Thyroid gland (tissue), 4 donors: ENCODE measurements at regions not wholly inside any gene's neighbourhood (a gene's known extent, or its start where the extent isn't known, plus 50 kb on each side); places are given as distances from the start of the nearest gene placed in this dataset.

Experiments
- DNase-seq, 2 donors: peaks; one replicate each; pipeline ENCODE4 v3.0.0-alpha.2; 2019
- H3K27ac ChIP-seq, 3 donors: fragments of 200-600 bp; sonication (generic); 1 replicate in 2 of 3; 2 replicates in 1 of 3; pipeline ENCODE4 v1.5.1; 2016 to 2019; ENCODE audit warnings: mild to moderate bottlenecking in 1 of 3, moderate library complexity in 1 of 3
- H3K27me3 ChIP-seq: fragments of 200-600 bp; sonication (generic); one replicate; pipeline ENCODE4 v1.5.1; 2019
- H3K36me3 ChIP-seq, 2 donors: fragments of 200-600 bp; sonication (generic); one replicate each; pipeline ENCODE4 v1.5.1; 2016 to 2019
- H3K4me1 ChIP-seq, 2 donors: fragments of 200-600 bp; sonication (generic); one replicate each; pipeline ENCODE4 v1.5.1; 2017 to 2019
- H3K4me3 ChIP-seq, 3 donors: fragments of 200-600 bp; sonication (generic); replicated peaks in 1 of 3; 1 replicate in 2 of 3; 2 replicates in 1 of 3; pipeline ENCODE4 v1.5.1; 2016; ENCODE audit warnings: mild to moderate bottlenecking in 1 of 3
- H3K9me3 ChIP-seq: fragments of 200-600 bp; sonication (generic); one replicate; pipeline ENCODE4 v1.5.1; 2017
- CTCF ChIP-seq, 6 experiments: fragments of 200-600 bp in 3 of 6; fragments of 450-650 bp in 3 of 6; sonication (generic) in 3 of 6; IDR thresholded peaks; one replicate each; pipeline ENCODE4 v1.5.1; 2016 to 2019; ENCODE audit warnings: antibody characterized with exemption in 6 of 6, mild to moderate bottlenecking in 2 of 6, inconsistent platforms in 1 of 6, moderate library complexity in 1 of 6
- POLR2A ChIP-seq, 2 donors: fragments of 450-650 bp; IDR thresholded peaks; one replicate each; pipeline ENCODE4 v1.6.1; 2017; ENCODE audit warnings: antibody characterized with exemption in 2 of 2, mild to moderate bottlenecking in 2 of 2, moderate library complexity in 1 of 2
- WGBS, 2 donors: methylation state at CpG; one replicate each; pipeline ENCODE4 v1.1.5; 2017; 5-methylcytosine and 5-hydroxymethylcytosine counted together
- intact Hi-C: fragments of 100-400 bp; cut with DNase I; formaldehyde crosslinking; loops from one replicate; pipeline ENCODE4 v1.15.1; 2023

DNA sequence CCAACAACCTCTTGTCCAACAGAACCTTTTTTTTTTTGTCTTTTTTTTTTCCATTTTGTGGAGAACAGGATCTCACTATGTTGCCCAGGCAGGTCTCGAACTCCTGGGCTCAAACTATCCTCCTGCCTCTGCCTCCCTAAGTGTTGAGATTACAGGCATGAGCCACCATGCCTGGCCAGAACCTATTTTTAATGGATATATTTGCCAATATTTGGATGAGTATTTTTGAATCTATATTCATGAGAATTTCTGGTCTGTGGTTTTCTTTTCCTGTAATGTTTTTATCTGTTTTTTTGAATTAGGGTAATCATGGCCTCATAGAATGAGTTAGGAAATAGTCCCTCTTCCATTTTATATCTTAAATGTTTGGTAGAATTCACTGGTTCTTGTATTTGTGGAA, 70.4 kb upstream of the RET start:
- WGBS, 2 donors = 74 to 84% methylated on average over 1 of the region's 1 CpG
- TF ChIP-seq POLR2A (IDR thresholded peaks at IDR 0.05) (no peak), CTCF (IDR thresholded peaks at IDR 0.05) (no peak)
- Histone ChIP-seq H3K36me3 (no peaks in the 10 kb centered on the region), H3K4me1 (no peaks in the 10 kb centered on the region), H3K27ac (no peak overlapping the region), H3K4me3 (no peak overlapping the region), H3K27me3 (no peaks in the 10 kb centered on the region), H3K9me3 (no peaks in the 10 kb centered on the region)
- intact Hi-C loops = no loop called here
- DNase-seq = no peak

DNA sequence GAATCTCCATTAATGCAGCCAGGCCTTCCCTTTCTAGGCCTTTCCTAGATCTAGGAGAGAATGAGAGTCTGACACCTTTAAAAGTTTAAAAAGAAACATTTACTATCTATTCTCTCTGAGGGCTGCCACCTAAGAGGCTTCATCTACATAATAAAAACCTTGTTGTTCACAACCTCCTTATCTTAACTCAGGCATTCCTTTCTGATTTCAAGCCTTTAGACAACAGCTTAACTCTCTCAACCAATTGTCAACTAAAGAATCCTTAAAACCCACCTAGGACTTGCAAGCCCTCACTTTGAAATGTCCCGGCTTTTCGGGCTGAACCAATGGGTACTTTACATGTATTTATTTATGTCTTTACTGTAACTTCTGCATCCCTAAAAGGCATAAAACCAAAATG, 64.3 kb upstream of the RET start:
- no peak for TF ChIP-seq CTCF (IDR thresholded peaks at IDR 0.05)
- no peak for TF ChIP-seq POLR2A (IDR thresholded peaks at IDR 0.05)
- Histone ChIP-seq H3K27ac (no peak overlapping the region), H3K4me3 (no peak overlapping the region), H3K9me3 (no peaks in the 10 kb centered on the region), H3K4me1 (no peaks in the 10 kb centered on the region), H3K36me3 (no peaks in the 10 kb centered on the region), H3K27me3 (no peaks in the 10 kb centered on the region)
- DNase-seq = no peak
- 65 to 66% methylated on average over 2 of the region's 2 CpGs for WGBS, 2 donors
- intact Hi-C loops = no loop called here

- Histone ChIP-seq H3K36me3 (no peaks in the 10 kb centered on the region), H3K9me3 (no peaks in the 10 kb centered on the region), H3K27me3 (no peaks in the 10 kb centered on the region), H3K4me1 (no peaks in the 10 kb centered on the region), H3K4me3 (no peak overlapping the region), H3K27ac (no peak overlapping the region)
- 94 to 96% methylated on average over 1 of the region's 1 CpG for WGBS, 2 donors
- intact Hi-C loops = no loop called here
- DNase-seq = no peak
- no peak for TF ChIP-seq CTCF (IDR thresholded peaks at IDR 0.05)
- no peak for TF ChIP-seq POLR2A (IDR thresholded peaks at IDR 0.05)
Observed at GRCh38 chr10:43013065-43013464, 63.8 kb upstream of the RET start.

DNA sequence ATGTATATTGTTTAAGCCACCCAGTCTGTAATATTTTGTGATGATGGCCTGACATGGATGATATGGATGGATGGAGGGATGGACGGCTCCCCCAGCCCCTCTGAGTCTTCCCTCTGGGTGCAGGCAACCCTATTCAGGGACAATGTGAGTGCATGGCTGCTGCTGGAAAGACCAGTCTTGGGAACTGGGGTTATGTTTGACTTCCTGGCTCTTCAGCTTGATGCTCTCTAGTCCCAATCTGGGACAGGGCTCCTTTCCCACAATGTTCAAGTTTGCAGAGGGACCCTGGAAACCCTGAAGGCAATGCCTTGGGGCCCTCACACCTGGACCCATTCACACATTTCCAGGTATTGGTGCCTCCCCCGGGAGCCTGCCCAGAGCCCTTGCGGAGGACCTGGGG, 52.3 kb upstream of the RET start:
- TF ChIP-seq CTCF (IDR thresholded peaks at IDR 0.05) = no peak
- TF ChIP-seq POLR2A (IDR thresholded peaks at IDR 0.05) = no peak
- WGBS, 2 donors = 83 to 100% methylated on average over 2 to 3 of the region's 3 CpGs
- no peaks in the 10 kb centered on the region for H3K4me1 ChIP-seq
- H3K36me3 ChIP-seq = no peaks in the 10 kb centered on the region
- intact Hi-C loops = no loop called here
- no peaks in the 10 kb centered on the region for H3K9me3 ChIP-seq
- no peaks in the 10 kb centered on the region for H3K27me3 ChIP-seq
- no peak overlapping the region for H3K4me3 ChIP-seq
- no peak overlapping the region for H3K27ac ChIP-seq
- DNase-seq = no peak

- Histone ChIP-seq H3K4me3 (no peak overlapping the region), H3K9me3 (no peaks in the 10 kb centered on the region), H3K4me1 (no peaks in the 10 kb centered on the region), H3K27me3 (no peaks in the 10 kb centered on the region), H3K36me3 (no peaks in the 10 kb centered on the region), H3K27ac (no peak overlapping the region)
- WGBS, 2 donors = 57 to 75% methylated on average over 7 to 9 of the region's 11 CpGs
- DNase-seq = no peak
- TF ChIP-seq POLR2A (IDR thresholded peaks at IDR 0.05) (no peak), CTCF (IDR thresholded peaks at IDR 0.05) (no peak)
- intact Hi-C loops = no loop called here
Observed at GRCh38 chr10:43024942-43025700, 51.7 kb upstream of the RET start.
